ENCODE measurements at regions not wholly inside any gene's neighbourhood (a gene's known extent, or its start where the extent isn't known, plus 50 kb on each side); places are given as distances from the start of the nearest gene placed in this dataset.

DNA sequence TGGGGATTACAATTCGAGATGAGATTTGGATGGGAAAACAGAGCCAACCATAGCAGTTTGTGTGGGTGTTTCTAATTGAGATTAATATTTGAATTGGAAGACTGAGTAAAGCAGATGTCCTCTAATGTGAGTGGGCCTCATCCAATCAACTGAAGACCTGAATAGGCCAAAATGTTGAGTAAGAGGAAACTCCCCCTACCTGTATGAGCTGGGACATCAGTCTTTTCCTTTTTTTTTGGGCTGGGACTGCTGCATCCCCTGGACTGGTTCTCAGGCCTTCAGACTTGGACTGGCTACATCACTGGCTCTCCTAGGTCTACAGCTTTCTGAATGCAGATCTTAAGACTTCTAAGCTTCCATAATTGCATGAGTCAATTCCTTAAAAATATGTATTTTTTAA lies 144.1 kb downstream of the CD47 start:
- Histone ChIP-seq H3K4me1 (ENCODE audit: control insufficient read depth, extremely low read depth, insufficient read depth, low read length) (peaks cover 10% of the 10 kb centered on the region), H4K20me1 (replicated peaks; ENCODE audit: control insufficient read depth, extremely low read depth, insufficient read depth, low read length) (no peaks in the 10 kb centered on the region), H3K4me2 (ENCODE audit: insufficient read depth, low read length) (no peak overlapping the region), H3K27me3 (ENCODE audit: control insufficient read depth in 2 of 2, insufficient read depth in 2 of 2, low read length in 2 of 2) (no peaks in the 10 kb centered on the region), H3K4me3 (replicated peaks in 1 of 3; ENCODE audit: insufficient read depth in 1 of 3, low read depth in 1 of 3, low read length in 3 of 3) (no peak overlapping the region), H2AFZ (ENCODE audit: low read depth, low read length) (no peak overlapping the region), H3K79me2 (ENCODE audit: control insufficient read depth, insufficient read depth, low read length) (no peaks in the 10 kb centered on the region), H3K27ac (ENCODE audit: insufficient read depth, low read depth, low read length) (no peak overlapping the region), H3K9me3 (replicated peaks; ENCODE audit: control insufficient read depth, insufficient read depth, low read length) (no peaks in the 10 kb centered on the region), H3K9ac (replicated peaks; ENCODE audit: extremely low read depth, insufficient read depth, low read length) (no peak overlapping the region), H3K36me3 (ENCODE audit: control insufficient read depth in 2 of 2, extremely low read depth in 1 of 2, insufficient read depth in 2 of 2, low read length in 2 of 2) (no peaks in the 10 kb centered on the region), H3K9me1 (replicated peaks; ENCODE audit: control insufficient read depth, extremely low read depth, insufficient read depth, low read length) (no peaks in the 10 kb centered on the region)
- ChIA-PET POLR2A (no interaction called here), CTCF (no interaction called here)
- no peak for DNase-seq (ENCODE audit: low read depth, low spot score)
- intact Hi-C loops (cut with micrococcal nuclease) = no loop called here
- TF ChIP-seq POLR2A (IDR thresholded peaks at IDR 0.05; ENCODE audit: low read depth, low read length) (no peak), EZH2 (IDR thresholded peaks at IDR 0.05; ENCODE audit: borderline replicate concordance, low read depth, low read length, severe bottlenecking) (no peak), GATA2 (IDR thresholded peaks at IDR 0.05; ENCODE audit: insufficient read depth, insufficient read length, low read depth, low read length) (no peak)
- no peak for FAIRE-seq
- dilution Hi-C loops (cut with MboI; ENCODE audit: extremely low pct_ligation_motif_present, low sequenced_read_pairs) = no loop called here
- no TSS peak for BruUV-seq (replicated peaks)

DNA sequence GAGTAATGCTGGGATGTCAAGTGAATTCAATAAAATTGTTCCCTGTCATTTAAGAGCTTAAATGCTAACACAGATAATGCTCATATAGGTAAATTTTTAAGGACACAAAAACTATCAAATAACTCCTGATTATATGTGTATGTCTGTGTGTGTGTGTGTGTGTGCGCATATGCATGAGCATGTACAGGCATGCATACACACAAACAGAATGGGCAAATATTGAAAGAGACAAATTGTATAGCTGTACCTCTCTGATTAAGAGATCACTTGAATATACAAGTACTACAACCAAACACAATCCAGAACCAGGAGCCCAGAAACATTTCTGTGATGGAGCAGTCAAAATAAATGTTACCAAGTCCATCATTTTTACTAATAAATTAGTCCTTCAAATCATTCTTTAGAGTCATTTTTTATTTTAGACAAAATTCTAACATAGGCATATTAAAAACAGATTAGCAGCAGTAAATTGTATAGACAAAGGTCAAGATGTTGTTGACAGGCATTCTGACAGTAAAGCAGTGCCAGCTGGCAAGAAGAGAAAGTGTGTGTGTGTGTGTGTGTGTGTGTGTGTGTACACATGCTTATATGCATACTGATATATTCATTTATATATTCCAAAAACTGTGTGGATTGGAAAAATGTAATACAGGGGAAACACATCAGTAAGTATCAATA lies 145.3 kb downstream of the CD47 start:
- dilution Hi-C loops (cut with MboI; ENCODE audit: extremely low pct_ligation_motif_present, low sequenced_read_pairs) (no loop called here), intact Hi-C loops (cut with micrococcal nuclease) (no loop called here)
- no peak overlapping the region for H3K27ac ChIP-seq (ENCODE audit: insufficient read depth, low read depth, low read length)
- FAIRE-seq (no peak), DNase-seq (ENCODE audit: low read depth, low spot score) (no peak)
- BruUV-seq (replicated peaks) = no TSS peak
- no peaks in the 10 kb centered on the region for H3K27me3 ChIP-seq (ENCODE audit: control insufficient read depth in 2 of 2, insufficient read depth in 2 of 2, low read length in 2 of 2)
- CTCF ChIA-PET = interaction anchor here (1.1 to 2.4 kb wide), 2 partner anchors 11 to 529 kb away, joined by 6 to 8 read pairs; no protein-coding TSS in a partner anchor
- no peaks in the 10 kb centered on the region for H3K9me1 ChIP-seq (replicated peaks; ENCODE audit: control insufficient read depth, extremely low read depth, insufficient read depth, low read length)
- H3K4me1 ChIP-seq (ENCODE audit: control insufficient read depth, extremely low read depth, insufficient read depth, low read length) = peaks cover 13% of the 10 kb centered on the region
- no peaks in the 10 kb centered on the region for H3K36me3 ChIP-seq (ENCODE audit: control insufficient read depth in 2 of 2, extremely low read depth in 1 of 2, insufficient read depth in 2 of 2, low read length in 2 of 2)
- no peak overlapping the region for H2AFZ ChIP-seq (ENCODE audit: low read depth, low read length)
- POLR2A ChIA-PET = no interaction called here
- no peaks in the 10 kb centered on the region for H3K79me2 ChIP-seq (ENCODE audit: control insufficient read depth, insufficient read depth, low read length)
- TF ChIP-seq GATA2 (IDR thresholded peaks at IDR 0.05; ENCODE audit: insufficient read depth, insufficient read length, low read depth, low read length) (no peak), POLR2AphosphoS5 (IDR thresholded peaks at IDR 0.05; ENCODE audit: insufficient read depth, low read depth, low read length) (no peak), POLR2A (IDR thresholded peaks at IDR 0.05; ENCODE audit: low read depth, low read length) (no peak), EZH2 (IDR thresholded peaks at IDR 0.05; ENCODE audit: borderline replicate concordance, low read depth, low read length, severe bottlenecking) (no peak), MYC (IDR thresholded peaks at IDR 0.05; ENCODE audit: low read depth, low read length) (no peak)
- TF ChIP-seq, protein P1, sequence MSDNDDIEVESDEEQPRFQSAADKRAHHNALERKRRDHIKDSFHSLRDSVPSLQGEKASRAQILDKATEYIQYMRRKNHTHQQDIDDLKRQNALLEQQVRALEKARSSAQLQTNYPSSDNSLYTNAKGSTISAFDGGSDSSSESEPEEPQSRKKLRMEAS (IDR thresholded peaks at IDR 0.05; ENCODE audit: insufficient read depth, insufficient read length) = no peak
- H3K4me3 ChIP-seq (replicated peaks in 1 of 3; ENCODE audit: insufficient read depth in 1 of 3, low read depth in 1 of 3, low read length in 3 of 3) = no peak overlapping the region
- no peak overlapping the region for H3K4me2 ChIP-seq (ENCODE audit: insufficient read depth, low read length)
- H3K9ac ChIP-seq (replicated peaks; ENCODE audit: extremely low read depth, insufficient read depth, low read length) = no peak overlapping the region
- H3K9me3 ChIP-seq (replicated peaks; ENCODE audit: control insufficient read depth, insufficient read depth, low read length) = no peaks in the 10 kb centered on the region
- H4K20me1 ChIP-seq (replicated peaks; ENCODE audit: control insufficient read depth, extremely low read depth, insufficient read depth, low read length) = no peaks in the 10 kb centered on the region
